Fibroblast of lung (primary cell): ENCODE measurements at regions not wholly inside any gene's neighbourhood (a gene's known extent, or its start where the extent isn't known, plus 50 kb on each side); places are given as distances from the start of the nearest gene placed in this dataset.

Source experiments
- DNase-seq, 2 donors: peaks; one replicate each; pipeline versions ENCODE4 v3.0.0 to v3.0.0-alpha.2; 2010; ENCODE audit warnings: low read depth in 2 of 2
- H2AFZ ChIP-seq: 2 replicates; pipeline ENCODE4 v1.5.1; 2012; ENCODE audit warnings: low read length, control low read depth, inconsistent platforms
- H3K27ac ChIP-seq: 2 replicates; pipeline ENCODE4 v1.5.1; 2011; ENCODE audit warnings: low read length, control low read depth; ENCODE audit not compliant: insufficient read depth
- H3K27me3 ChIP-seq: 2 replicates; pipeline ENCODE4 v1.5.1; 2011; ENCODE audit warnings: mild to moderate bottlenecking, low read length; ENCODE audit not compliant: control insufficient read depth, insufficient read depth
- H3K36me3 ChIP-seq: 2 replicates; pipeline ENCODE4 v1.5.1; 2011; ENCODE audit warnings: low read length; ENCODE audit not compliant: control insufficient read depth, insufficient read depth
- H3K4me1 ChIP-seq: 2 replicates; pipeline ENCODE4 v1.5.1; 2011; ENCODE audit warnings: low read length; ENCODE audit not compliant: control insufficient read depth, insufficient read depth; ENCODE audit errors: extremely low read depth
- H3K4me2 ChIP-seq: 2 replicates; pipeline ENCODE4 v1.5.1; 2011; ENCODE audit warnings: low read length, control low read depth; ENCODE audit not compliant: insufficient read depth; ENCODE audit errors: extremely low read depth
- H3K4me3 ChIP-seq, 4 experiments: fragments of 200-600 bp in 1 of 4; sonication (generic) in 1 of 4; replicated peaks in 1 of 4; 2 replicates each; pipeline ENCODE4 v1.5.1; 2011 to 2016; ENCODE audit warnings: low read length in 4 of 4, low read depth in 3 of 4, mild to moderate bottlenecking in 3 of 4, control low read depth in 2 of 4, inconsistent platforms in 1 of 4, mixed read lengths in 1 of 4; ENCODE audit not compliant: insufficient read depth in 1 of 4; ENCODE audit errors: control extremely low read depth in 1 of 4
- H3K79me2 ChIP-seq: 2 replicates; pipeline ENCODE4 v1.5.1; 2012; ENCODE audit warnings: mild to moderate bottlenecking, low read length, inconsistent platforms; ENCODE audit not compliant: control insufficient read depth, insufficient read depth
- H3K9ac ChIP-seq: 2 replicates; pipeline ENCODE4 v1.5.1; 2011; ENCODE audit warnings: mild to moderate bottlenecking, low read length, control low read depth; ENCODE audit not compliant: insufficient read depth
- H3K9me3 ChIP-seq: 2 replicates; pipeline ENCODE4 v1.5.1; 2012; ENCODE audit warnings: low read depth, low read length; ENCODE audit not compliant: control insufficient read depth, insufficient read depth
- H4K20me1 ChIP-seq: 2 replicates; pipeline ENCODE4 v1.5.1; 2011; ENCODE audit warnings: low read length; ENCODE audit not compliant: control insufficient read depth, insufficient read depth; ENCODE audit errors: extremely low read depth
- CTCF ChIP-seq, 2 donors: IDR thresholded peaks in 1 of 2; conservative IDR thresholded peaks in 1 of 2; 1 replicate in 1 of 2; 2 replicates in 1 of 2; pipeline ENCODE4 v1.5.1; 2011 to 2012; ENCODE audit warnings: low read length in 2 of 2, control low read depth in 1 of 2, inconsistent platforms in 1 of 2, low read depth in 1 of 2, mild to moderate bottlenecking in 1 of 2
- EZH2 ChIP-seq: IDR thresholded peaks from 2 replicates; pipeline ENCODE4 v1.5.1; 2012; ENCODE audit warnings: low read length, control low read depth, mild to moderate bottlenecking; ENCODE audit errors: missing control alignments

GRCh38 chr14:45610318-45610717, 357.3 kb upstream of the MIS18BP1 start:
- no peak overlapping the region for H3K4me3 ChIP-seq
- DNase-seq = peak; percentile 1

DNA sequence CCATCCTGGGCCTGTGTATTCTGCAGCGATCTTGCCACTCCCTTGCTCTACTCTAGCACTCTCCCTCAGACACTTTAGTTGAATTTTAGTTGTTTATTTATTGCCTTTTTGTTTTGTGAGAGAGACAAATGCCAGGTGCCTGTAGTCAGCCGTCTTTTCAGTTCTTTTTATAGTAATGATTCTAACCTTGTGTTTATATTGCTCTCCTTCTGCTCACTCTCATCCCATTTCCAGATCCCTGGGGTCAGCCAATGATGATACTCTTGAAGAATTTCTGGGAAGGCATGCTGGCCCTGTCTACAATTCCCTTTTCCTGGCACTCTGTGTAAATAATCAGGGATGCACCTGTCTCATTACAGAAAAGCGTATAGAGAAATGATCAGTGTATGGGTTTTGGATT, 334.1 kb upstream of the MIS18BP1 start:
- Histone ChIP-seq H3K36me3 (no peaks in the 10 kb centered on the region), H3K27me3 (no peaks in the 10 kb centered on the region), H4K20me1 (no peaks in the 10 kb centered on the region), H3K27ac (no peak overlapping the region), H3K4me2 (no peak overlapping the region), H3K9ac (no peak overlapping the region), H2AFZ (no peak overlapping the region), H3K4me1 (no peaks in the 10 kb centered on the region), H3K79me2 (no peaks in the 10 kb centered on the region), H3K4me3 (no peak overlapping the region), H3K9me3 (no peaks in the 10 kb centered on the region)
- TF ChIP-seq CTCF (conservative IDR thresholded peaks at IDR 0.05 in 1 of 2, IDR thresholded peaks at IDR 0.05 in 1 of 2; ENCODE audit: low read depth in 1 of 2, low read length in 2 of 2) (no peak), EZH2 (no peak)
- no peak for DNase-seq

More at GRCh38 chr14:45610318-45610717, 357.3 kb upstream of the MIS18BP1 start:
- Histone ChIP-seq H3K4me2 (no peak overlapping the region), H3K36me3 (no peaks in the 10 kb centered on the region), H3K79me2 (no peaks in the 10 kb centered on the region), H3K27me3 (no peaks in the 10 kb centered on the region), H3K9ac (no peak overlapping the region), H4K20me1 (no peaks in the 10 kb centered on the region), H3K4me1 (no peaks in the 10 kb centered on the region), H3K27ac (no peak overlapping the region), H2AFZ (no peak overlapping the region), H3K9me3 (no peaks in the 10 kb centered on the region)
- peak in 1 of 2 donors; percentile 21 for TF ChIP-seq CTCF (conservative IDR thresholded peaks at IDR 0.05 in 1 of 2, IDR thresholded peaks at IDR 0.05 in 1 of 2; ENCODE audit: low read depth in 1 of 2, low read length in 2 of 2)
- TF ChIP-seq EZH2 = no peak

DNA sequence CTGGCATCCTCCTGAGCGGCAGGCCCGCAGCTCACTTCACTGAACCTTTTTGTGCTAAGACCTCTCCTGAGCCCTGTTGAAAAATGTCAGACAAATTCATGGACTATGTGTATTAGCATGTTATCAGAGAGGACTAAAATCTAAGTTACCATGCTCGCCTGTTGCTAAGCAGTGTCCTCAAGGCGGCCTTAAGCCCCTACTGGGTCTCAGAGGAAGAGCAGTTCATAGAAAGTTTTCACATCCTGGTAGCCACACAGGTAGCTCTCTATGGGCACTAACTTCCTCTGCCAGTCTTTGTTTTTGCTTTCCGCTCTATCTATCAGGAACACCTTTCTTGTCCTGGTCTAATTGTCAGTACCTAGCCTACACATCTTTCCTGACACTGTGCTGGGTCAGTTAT, 306.6 kb upstream of the MIS18BP1 start:
- DNase-seq = no peak
- Histone ChIP-seq H3K27me3 (no peaks in the 10 kb centered on the region), H3K79me2 (no peaks in the 10 kb centered on the region), H3K9me3 (no peaks in the 10 kb centered on the region), H3K9ac (no peak overlapping the region), H3K4me2 (no peak overlapping the region), H3K27ac (no peak overlapping the region), H2AFZ (no peak overlapping the region), H3K4me3 (no peak overlapping the region), H3K36me3 (no peaks in the 10 kb centered on the region), H4K20me1 (no peaks in the 10 kb centered on the region), H3K4me1 (no peaks in the 10 kb centered on the region)
- no peak for TF ChIP-seq CTCF (conservative IDR thresholded peaks at IDR 0.05 in 1 of 2, IDR thresholded peaks at IDR 0.05 in 1 of 2; ENCODE audit: low read depth in 1 of 2, low read length in 2 of 2)
- no peak for TF ChIP-seq EZH2
